NCI-H345 treated with DMSO at 0.1 percent for 48 hours (cell line): ENCODE measurements at regions not wholly inside any gene's neighbourhood (a gene's known extent, or its start where the extent isn't known, plus 50 kb on each side); places are given as distances from the start of the nearest gene placed in this dataset.

Experiments used
- DNase-seq: peaks from one replicate; lab custom pipeline; 2025; ENCODE audit not compliant: unreplicated experiment; lab: John Stamatoyannopoulos, UW

- DNase-seq = peak; percentile 3
Observed at GRCh38 chr10:4691301-4691700, 134.7 kb upstream of the AKR1E2 start.

DNA sequence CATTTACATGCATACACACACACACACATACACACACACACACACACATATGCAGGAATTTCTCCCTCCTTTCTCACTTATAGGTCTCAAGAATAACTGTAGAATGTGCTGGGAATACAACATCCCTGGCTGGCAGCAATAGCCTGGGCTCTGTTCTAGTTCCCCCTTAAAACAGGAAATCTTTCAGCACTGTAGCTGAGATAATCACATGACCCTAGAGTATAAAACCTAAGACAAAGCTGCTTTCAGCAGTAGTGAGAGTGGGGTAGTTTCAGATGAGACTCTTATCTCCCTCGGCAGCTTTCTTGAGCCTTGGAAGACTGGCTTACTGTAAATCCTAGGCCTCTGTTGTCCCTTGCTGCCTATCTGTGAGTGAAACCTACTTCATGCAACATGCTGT is 137.4 kb upstream of the AKR1E2 start:
- DNase-seq = no peak

- DNase-seq = no peak
Observed at GRCh38 chr10:4688168-4688567, 137.8 kb upstream of the AKR1E2 start.

GRCh38 chr10:4687397-4687796 is 138.6 kb upstream of the AKR1E2 start:
- DNase-seq = no peak

DNA sequence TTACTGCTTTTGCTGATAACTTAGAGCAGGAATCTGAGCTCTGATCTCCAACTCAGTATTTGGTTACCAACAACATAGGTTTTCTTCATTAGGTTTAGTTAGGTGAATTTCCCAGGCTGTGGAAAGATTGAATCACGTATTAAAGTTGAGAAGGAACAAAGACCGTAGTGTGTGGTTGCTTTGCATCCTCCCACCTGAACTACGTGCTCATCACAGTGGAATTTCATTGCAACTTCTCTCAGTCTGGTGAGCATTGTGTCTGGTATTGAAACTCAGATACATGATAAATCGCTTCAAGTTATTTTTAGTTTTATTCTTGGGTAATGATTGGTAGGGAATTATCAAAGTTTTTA is 139.4 kb upstream of the AKR1E2 start:
- DNase-seq = no peak

DNA sequence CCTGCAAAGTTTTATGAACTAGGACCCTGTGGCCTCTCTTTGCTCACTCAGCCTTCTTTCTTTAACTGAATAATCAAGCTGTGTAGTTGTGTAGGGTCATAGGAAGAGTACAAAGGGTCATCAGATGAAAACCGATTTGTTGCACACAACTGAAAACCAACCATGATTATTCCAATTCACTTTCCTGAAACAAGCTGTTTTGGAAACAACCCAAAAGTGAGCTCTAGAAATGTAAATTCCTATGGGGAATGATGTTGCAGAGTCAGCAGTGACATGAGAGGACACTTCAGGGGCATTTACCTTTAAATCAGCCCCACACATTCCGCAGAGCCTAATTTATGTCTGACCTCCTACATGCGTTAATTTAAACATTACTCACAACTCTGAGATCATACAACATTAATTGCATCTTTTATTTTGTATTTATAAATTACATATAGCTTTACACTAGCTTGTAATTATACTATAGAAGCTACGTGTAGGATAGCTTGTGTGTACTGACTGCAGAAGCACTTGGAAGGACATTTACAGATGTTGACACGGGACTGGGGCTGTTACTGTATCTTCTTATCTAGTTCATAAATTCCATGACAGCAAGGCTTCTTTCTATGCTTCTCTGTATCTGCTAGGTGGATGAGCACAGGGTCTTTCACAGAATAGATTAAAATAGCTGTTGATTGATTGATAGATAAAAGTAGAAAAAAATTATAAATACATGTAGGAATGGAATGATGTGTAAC is 139.9 kb upstream of the AKR1E2 start:
- DNase-seq = no peak

DNA sequence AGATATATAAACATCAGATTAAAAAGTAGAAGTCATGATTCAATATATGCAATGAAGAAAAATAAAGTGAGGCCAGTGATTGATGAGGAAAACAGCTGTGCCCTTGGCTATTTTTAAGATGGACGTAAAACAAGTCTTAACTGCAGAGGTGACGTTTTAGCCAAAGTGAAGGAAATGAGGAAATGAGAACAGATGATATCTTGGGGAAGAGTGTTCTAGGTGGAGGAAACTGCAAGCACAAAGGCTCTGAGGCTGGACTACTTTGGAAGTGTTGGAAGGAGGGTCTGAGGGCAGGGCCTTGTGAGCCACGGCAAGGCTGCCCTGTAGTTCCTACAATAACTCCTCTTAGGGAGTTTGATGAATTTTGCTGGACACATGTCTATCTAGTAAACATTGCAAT is 140.5 kb upstream of the AKR1E2 start:
- no peak for DNase-seq

GRCh38 chr10:4684434-4684833 is 141.6 kb upstream of the AKR1E2 start:
- no peak for DNase-seq

DNA sequence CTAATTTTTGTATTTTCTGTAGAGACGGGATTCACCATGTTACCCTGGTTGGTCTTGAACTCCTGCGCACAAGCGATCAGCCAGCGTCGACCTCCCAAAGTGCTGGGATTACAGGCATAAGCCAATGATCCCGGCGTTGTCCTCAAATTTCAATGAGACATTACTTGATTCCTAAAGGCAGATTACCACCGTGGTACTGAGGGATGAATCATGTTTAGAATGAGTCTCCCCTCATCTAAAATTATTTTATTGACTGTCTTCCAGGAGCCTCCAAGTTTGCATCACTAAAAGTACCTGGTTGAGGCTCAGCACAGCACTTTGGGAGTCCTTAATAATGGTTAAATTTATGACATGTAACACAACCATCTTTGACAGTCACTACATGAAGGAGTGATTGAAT is 142.2 kb upstream of the AKR1E2 start:
- DNase-seq = no peak

- no peak for DNase-seq
Observed at GRCh38 chr10:4683137-4683536, 142.9 kb upstream of the AKR1E2 start.

- DNase-seq = no peak
Observed at GRCh38 chr10:4678951-4679671, 146.9 kb upstream of the AKR1E2 start.

DNA sequence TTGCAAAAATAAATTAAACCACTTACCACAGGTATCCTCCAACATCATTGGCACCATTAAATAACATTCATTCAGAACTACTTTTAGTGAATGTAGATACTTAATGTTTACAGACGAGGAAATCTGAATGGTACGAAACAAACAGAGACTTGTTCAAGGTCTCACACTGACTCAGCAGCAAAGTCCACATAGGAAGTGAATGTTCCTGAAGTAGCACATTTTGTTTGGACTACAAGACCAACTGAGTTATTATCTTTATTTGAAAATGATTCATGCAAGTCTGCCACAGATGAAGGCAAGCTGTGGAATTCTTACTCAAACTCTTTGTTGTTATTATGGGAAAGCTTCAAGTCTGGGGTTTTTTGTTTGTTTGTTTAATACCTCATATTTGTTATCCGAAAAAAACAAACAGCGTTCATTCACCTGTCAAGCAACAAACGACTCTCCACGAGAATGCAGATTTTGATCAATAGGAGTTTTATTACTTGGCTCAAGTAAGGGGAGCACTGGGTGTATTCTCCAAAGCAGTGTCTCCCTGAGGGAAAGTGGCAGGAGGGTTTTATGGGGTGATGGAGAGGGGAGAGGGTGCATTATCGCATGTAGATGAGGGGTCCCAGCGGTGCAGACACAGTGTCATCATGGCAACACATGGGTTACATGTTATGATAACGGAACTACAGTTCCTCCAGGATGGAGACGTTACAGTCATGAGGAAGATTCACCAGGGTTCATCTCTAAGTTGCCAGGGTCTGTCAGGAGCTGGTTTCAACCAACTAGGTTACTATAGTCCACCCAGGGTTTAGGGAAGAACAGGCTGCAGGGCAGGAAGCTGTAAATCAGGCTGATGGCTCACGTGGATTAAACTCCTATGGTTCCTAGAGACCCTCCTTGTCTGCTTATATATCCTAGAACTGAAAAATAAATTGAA is 147.7 kb upstream of the AKR1E2 start:
- no peak for DNase-seq

DNA sequence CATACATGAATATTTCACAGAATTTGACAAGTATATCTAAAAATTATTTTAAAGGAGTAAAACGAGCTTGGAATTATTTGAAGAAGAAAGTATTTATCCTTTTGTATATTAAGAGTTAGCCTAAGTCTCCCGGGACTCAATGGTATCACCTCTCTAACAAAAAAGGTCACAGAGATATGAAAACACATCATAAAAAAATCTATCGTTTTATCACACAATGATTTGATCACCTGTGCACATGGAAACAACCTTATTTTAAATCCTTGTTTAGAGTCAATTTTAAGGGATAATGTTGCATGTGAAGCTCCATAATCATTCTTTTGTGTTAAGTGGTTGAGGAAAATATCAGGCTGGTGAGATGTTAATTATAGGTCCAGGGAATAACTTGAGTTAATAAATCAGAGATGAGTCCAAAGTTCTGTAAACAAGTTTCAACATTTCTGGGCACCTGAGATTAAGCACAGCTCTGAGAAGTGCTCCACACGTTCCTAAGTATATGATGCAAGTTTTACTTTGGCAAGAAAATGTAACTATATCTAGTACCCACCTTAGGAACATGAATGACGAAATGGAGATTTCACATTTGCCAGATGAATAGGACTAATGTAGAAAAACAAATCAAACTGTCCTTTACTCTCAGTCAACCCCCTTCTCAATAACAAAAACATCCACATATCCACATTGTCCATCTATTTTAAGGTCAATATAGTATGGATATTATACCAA is 148.5 kb upstream of the AKR1E2 start:
- no peak for DNase-seq

DNA sequence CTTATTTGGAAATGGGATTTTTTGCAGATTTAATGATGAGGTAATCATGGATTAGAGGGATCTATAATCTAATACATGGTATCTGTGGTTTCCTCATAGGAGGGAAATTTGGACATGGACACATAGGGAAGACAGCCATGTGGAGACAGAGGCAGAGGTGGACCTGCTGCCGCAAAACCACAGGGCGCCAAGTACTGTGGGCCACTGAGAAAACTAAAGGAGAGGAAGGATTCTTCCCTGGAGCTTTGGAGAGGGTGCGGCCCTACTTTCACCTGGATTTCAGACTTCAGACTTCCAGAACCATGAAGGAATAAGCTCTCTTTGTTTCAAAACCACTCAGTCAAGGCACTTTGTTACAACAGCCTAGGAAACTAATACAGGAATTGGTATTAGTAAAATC is 149.4 kb upstream of the AKR1E2 start:
- DNase-seq = no peak

GRCh38 chr10:4675808-4676207 is 150.2 kb upstream of the AKR1E2 start:
- DNase-seq = no peak

- DNase-seq = no peak
Observed at GRCh38 chr10:4673279-4674040, 152.5 kb upstream of the AKR1E2 start.

DNA sequence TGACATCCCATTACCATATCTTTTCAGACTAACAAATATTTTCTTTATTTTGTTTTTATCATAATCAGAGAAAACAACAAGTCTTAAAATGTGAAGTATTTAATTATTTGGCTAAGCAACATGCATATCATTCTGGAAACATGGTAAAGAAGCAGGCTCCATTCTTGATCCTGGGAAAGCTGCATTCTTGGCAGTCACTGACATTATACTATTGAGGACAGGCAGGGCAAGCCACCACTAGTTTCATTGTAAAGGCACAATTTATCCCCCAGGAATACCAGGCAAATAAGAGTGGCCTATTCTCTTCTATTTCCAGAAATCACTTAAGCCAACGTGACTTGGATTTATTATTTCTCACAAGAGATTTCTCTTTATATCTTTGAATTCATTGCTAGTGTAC is 153.8 kb upstream of the AKR1E2 start:
- DNase-seq = no peak

- DNase-seq = no peak
Observed at GRCh38 chr10:4671451-4672145, 154.4 kb upstream of the AKR1E2 start.

GRCh38 chr10:4670737-4671136 is 155.3 kb upstream of the AKR1E2 start:
- DNase-seq = no peak

DNA sequence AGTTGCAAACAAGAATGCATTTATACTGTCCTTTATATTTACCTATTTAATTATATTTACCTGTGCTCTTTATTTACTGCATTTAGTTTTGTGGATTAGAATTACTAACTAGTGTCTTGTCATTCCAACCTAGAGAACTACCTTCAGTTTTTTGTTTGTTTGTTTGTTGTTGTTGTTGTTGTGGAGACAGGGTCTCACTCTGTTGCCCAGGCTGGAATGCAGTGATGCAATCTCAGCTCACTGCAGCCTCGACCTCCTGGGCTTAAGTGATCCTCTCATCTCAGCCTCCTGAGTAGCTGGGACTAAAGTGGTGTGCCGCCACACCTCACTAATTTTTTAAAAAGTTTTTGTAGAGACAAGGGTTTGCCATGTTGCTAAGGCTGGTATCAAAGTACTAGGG is 156.4 kb upstream of the AKR1E2 start:
- DNase-seq = no peak
